HFF-Myc (cell line): ENCODE measurements at regions not wholly inside any gene's neighbourhood (a gene's known extent, or its start where the extent isn't known, plus 50 kb on each side); places are given as distances from the start of the nearest gene placed in this dataset.

Experiments
- DNase-seq: peaks from one replicate; pipeline ENCODE4 v3.0.0-alpha.2; 2011; ENCODE audit warnings: low read depth; ENCODE audit errors: extremely low read depth
- H3K4me3 ChIP-seq: replicated peaks from 2 replicates; pipeline ENCODE4 v1.5.1; 2011; ENCODE audit warnings: low read depth, mild to moderate bottlenecking, control low read depth, low read length
- CTCF ChIP-seq: IDR thresholded peaks from 2 replicates; pipeline ENCODE4 v1.5.1; 2012; ENCODE audit warnings: mild to moderate bottlenecking, low read depth, low read length, control low read depth; ENCODE audit errors: missing control alignments

- no peak overlapping the region for H3K4me3 ChIP-seq
- DNase-seq = no peak
- TF ChIP-seq CTCF = no peak
These were observed 468.1 kb downstream of the PTPRU start for GRCh38 chr1:29704430-29704829.

DNA sequence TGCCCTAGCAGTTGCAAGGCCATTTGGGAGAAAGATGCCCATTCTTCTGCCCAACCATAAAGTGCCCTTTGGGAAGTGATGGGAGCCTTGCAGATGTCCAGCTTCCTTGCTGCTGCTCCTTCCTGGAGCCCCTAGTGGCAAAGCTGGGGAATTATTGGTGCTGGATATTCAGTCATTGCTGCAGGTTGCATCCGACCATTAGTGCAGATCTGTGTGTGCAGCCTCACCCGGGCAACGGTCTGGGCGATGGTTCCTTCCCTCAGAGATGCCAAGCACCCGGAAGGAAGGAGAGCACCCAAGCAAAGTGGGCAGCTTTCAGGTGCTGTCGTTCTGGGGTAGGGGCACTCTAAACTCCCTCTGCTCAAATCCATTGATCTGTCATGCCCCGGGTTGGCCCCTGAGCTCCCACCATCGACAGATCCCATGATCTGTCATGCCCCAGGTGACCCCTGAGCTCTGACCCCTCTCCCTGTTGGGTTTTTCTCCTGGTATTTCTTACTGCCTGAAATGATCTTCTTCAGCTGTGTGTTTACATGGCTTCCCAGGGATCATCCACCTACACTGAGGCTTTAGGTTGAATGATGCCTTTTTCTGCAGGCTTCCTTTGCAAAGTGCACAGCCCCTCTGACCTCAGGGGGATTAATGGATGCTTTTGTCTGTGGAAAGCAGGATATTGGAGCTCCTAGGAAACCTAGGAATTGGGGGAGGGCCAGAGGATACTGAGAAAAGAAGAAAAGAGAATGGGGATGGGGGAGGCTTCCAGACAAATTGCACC, 467.5 kb downstream of the PTPRU start:
- peak; percentile 20 for DNase-seq
- TF ChIP-seq CTCF = peak; percentile 84
- H3K4me3 ChIP-seq = no peak overlapping the region

DNA sequence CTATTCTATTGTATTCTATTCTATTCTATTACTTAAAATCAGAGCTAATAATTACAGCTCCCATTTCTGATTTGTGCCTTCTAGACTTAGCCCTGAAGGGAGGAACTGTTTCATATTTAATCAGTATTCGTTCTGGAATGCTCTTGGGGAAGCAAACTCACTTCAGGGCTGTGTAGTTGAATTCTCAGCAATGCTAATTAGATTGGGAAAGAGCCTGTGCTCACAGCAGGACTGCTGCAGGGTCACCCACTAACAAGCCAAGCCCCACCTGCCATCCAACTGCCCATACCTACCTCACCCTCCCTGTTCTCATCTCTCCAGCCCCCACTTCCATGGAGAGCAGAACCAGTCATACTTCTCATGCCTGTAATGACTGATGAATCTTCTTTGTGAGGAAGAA, 464.2 kb downstream of the PTPRU start:
- no peak overlapping the region for H3K4me3 ChIP-seq
- no peak for DNase-seq
- no peak for TF ChIP-seq CTCF

GRCh38 chr1:29698626-29699025, 462.3 kb downstream of the PTPRU start:
- DNase-seq = no peak
- TF ChIP-seq CTCF = no peak
- no peak overlapping the region for H3K4me3 ChIP-seq

GRCh38 chr1:29698033-29698432, 461.7 kb downstream of the PTPRU start:
- no peak overlapping the region for H3K4me3 ChIP-seq
- DNase-seq = peak; percentile 49
- TF ChIP-seq CTCF = peak; percentile 80

DNA sequence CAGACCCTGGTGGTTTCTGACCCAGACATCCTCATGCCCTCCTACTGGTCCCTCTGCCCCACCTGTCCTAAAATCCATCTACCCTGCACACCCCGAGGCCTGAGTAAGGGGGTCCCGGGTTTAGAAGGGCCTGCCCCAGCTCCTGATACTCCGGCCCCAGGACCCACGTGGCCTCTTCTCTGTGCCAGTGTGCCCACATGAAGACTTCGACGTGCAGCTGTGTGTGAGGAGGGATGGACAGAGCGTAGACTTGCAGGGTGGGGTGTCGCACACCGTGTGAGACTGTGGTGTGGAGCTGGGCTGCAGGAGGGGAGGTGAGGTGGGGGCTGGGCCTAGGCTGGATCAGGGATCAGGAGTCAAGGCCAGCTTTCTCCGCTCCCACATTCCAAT, 461.1 kb downstream of the PTPRU start:
- TF ChIP-seq CTCF = no peak
- no peak overlapping the region for H3K4me3 ChIP-seq
- DNase-seq = no peak

DNA sequence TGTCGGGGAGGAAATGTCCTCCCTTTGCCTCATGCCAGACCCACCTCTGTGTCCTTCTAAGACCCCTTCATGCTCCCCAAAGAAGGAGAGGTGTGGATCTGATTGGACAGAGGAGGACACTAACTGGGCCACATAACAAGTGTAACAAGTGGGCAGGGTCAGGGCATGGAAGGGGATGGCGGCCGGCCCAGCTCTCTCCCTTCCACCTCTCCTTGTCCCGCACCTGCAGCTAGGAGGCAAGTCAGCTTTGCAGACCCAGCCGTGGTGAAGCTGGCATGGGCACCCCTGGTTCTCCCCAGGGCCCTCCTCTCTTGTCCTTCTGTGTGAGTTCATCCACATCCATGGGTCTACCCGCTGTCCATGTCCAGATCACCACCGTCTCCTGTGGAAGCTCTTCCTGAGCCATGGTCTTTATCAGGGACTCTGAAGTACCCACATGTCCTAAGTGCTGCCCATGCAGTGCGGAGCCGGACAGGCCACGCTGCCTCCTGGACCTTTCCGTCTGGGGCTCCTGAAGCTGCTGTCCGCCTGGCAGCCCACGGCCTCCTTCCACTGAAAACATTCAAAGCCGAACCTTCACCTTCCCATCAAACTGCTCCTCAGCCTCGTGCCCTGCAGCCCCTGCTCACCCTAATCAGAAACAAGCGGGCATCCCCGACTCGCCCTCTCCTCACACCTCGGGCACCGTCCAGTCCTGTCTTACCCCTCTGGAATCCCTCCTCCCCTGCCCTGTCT, 460.5 kb downstream of the PTPRU start:
- TF ChIP-seq CTCF = no peak
- no peak overlapping the region for H3K4me3 ChIP-seq
- no peak for DNase-seq
